Dendritic cell treated with granulocyte-macrophage colony-stimulating factor and Interleukin-4, amounts not matched to agents 40 ng/mL and 50 ng/mL, for 4 days (primary cell): ENCODE measurements at regions not wholly inside any gene's neighbourhood (a gene's known extent, or its start where the extent isn't known, plus 50 kb on each side); places are given as distances from the start of the nearest gene placed in this dataset.
"Not testable (repeated sequence)": the region's sequence is repeated elsewhere in the genome, so short reads cannot be mapped to it uniquely, and the experiment has no call there.

Source experiments
- H3K27ac Mint-ChIP-seq: one replicate; pipeline ENCODE4 v1.8.0; 2022; ENCODE audit warnings: mild to moderate bottlenecking, mixed read lengths
- H3K27me3 Mint-ChIP-seq: one replicate; pipeline ENCODE4 v1.8.0; 2022; ENCODE audit warnings: mild to moderate bottlenecking, mixed read lengths
- H3K36me3 Mint-ChIP-seq: one replicate; pipeline ENCODE4 v1.8.0; 2022; ENCODE audit warnings: low read depth, mixed read lengths
- H3K4me1 Mint-ChIP-seq: one replicate; pipeline ENCODE4 v1.8.0; 2022; ENCODE audit warnings: low read depth, mixed read lengths
- H3K4me3 Mint-ChIP-seq: one replicate; pipeline ENCODE4 v1.8.0; 2022; ENCODE audit warnings: mild to moderate bottlenecking, moderate library complexity, mixed read lengths
- H3K9me3 Mint-ChIP-seq: one replicate; pipeline ENCODE4 v1.8.0; 2022; ENCODE audit warnings: mixed read lengths
- intact Hi-C: fragments of 100-400 bp; cut with micrococcal nuclease; formaldehyde crosslinking; loops from one replicate; pipeline ENCODE4 v1.15.0; 2022

- Mint-ChIP-seq H3K4me3 (no peak overlapping the region), H3K36me3 (no peaks in the 10 kb centered on the region), H3K9me3 (peaks cover 14% of the 10 kb centered on the region), H3K27me3 (no peaks in the 10 kb centered on the region), H3K27ac (no peak overlapping the region), H3K4me1 (no peaks in the 10 kb centered on the region)
- intact Hi-C loops, result no loop called here
These were observed 579.8 kb upstream of the ST8SIA4 start for GRCh38 chr5:101482931-101483330.

DNA sequence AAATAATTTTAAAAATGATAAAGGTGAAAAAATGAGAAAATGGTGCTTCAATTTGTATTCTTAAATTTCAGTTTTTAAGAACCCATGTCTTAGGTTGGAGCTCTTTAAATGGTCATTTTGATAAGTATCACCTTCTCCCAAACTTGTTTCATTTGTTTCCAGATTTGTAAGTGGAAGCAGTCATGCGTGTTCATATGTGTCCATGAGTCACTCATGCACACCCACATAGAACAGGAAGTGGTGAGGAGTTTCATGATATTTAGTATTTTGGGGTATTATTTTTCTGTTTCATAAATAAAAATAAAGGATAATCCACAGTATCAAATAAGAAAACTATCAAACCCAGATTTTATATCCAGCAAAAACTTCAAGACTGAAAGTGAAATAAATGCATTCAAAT, 570.4 kb upstream of the ST8SIA4 start:
- intact Hi-C loops, result no loop called here
- Mint-ChIP-seq H3K27ac (no peak overlapping the region), H3K9me3 (no peaks in the 10 kb centered on the region), H3K4me3 (no peak overlapping the region), H3K27me3 (no peaks in the 10 kb centered on the region), H3K36me3 (no peaks in the 10 kb centered on the region), H3K4me1 (no peaks in the 10 kb centered on the region)

DNA sequence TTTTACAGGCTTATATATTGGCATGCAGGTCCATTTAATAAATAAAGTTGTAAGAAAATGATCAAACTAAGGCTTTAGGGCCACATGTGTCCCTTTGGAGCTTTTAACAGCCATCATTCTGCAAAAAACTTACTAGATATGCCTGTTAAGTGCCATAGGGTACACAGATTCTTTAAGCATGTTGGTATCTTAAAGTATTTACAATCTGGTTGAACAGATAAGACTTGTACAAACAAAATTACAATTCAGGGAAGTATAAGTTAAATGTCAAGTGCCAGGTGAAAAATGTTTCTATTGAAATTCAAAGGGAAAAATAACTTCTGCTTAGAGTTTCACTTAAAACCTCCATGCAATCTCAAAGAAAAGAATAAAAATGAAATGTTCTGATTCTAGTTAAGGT, 558.4 kb upstream of the ST8SIA4 start:
- Mint-ChIP-seq H3K36me3 (no peaks in the 10 kb centered on the region), H3K4me3 (no peak overlapping the region), H3K27me3 (no peaks in the 10 kb centered on the region), H3K27ac (no peak overlapping the region), H3K4me1 (no peaks in the 10 kb centered on the region), H3K9me3 (no peaks in the 10 kb centered on the region)
- intact Hi-C loops, result no loop called here

- intact Hi-C loops, result no loop called here
- no peaks in the 10 kb centered on the region for H3K36me3 Mint-ChIP-seq
- no peaks in the 10 kb centered on the region for H3K27me3 Mint-ChIP-seq
- no peaks in the 10 kb centered on the region for H3K9me3 Mint-ChIP-seq
- H3K27ac Mint-ChIP-seq, result no peak overlapping the region
- H3K4me3 Mint-ChIP-seq, result no peak overlapping the region
- no peaks in the 10 kb centered on the region for H3K4me1 Mint-ChIP-seq
These were observed 555.5 kb upstream of the ST8SIA4 start for GRCh38 chr5:101458587-101458986.

GRCh38 chr5:101455851-101456250, 552.8 kb upstream of the ST8SIA4 start:
- H3K9me3 Mint-ChIP-seq, result no peaks in the 10 kb centered on the region
- no peaks in the 10 kb centered on the region for H3K27me3 Mint-ChIP-seq
- H3K36me3 Mint-ChIP-seq, result no peaks in the 10 kb centered on the region
- no peak overlapping the region for H3K4me3 Mint-ChIP-seq
- H3K4me1 Mint-ChIP-seq, result no peaks in the 10 kb centered on the region
- H3K27ac Mint-ChIP-seq, result no peak overlapping the region
- intact Hi-C loops, result no loop called here

GRCh38 chr5:101455048-101455447, 552.0 kb upstream of the ST8SIA4 start:
- Mint-ChIP-seq H3K27me3 (no peaks in the 10 kb centered on the region), H3K9me3 (no peaks in the 10 kb centered on the region), H3K4me3 (no peak overlapping the region), H3K4me1 (no peaks in the 10 kb centered on the region), H3K36me3 (no peaks in the 10 kb centered on the region), H3K27ac (no peak overlapping the region)
- intact Hi-C loops, result no loop called here

DNA sequence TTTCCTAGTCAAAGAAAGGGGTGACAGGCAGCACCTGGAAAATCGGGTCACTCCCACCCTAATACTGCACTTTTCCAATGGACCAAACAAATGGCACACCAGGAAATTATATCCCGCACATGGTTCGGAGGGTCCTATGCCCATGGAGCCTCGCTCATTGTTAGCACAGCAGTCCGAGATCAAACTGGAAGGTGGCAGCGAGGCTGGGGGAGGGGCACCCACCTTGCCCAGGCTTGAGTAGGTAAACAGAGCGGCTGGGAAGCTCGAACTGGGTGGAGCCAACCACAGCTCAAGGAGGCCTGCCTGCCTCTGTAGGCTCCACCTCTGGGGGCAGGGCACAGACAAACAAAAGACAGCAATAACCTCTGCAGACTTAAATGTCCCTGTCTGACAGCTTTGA, 539.2 kb upstream of the ST8SIA4 start:
- H3K4me3 Mint-ChIP-seq, H3K27ac Mint-ChIP-seq, H3K27me3 Mint-ChIP-seq, H3K4me1 Mint-ChIP-seq, intact Hi-C loops, H3K36me3 Mint-ChIP-seq: not testable (repeated sequence)
- H3K9me3 Mint-ChIP-seq, result peaks cover 42% of the 10 kb centered on the region

DNA sequence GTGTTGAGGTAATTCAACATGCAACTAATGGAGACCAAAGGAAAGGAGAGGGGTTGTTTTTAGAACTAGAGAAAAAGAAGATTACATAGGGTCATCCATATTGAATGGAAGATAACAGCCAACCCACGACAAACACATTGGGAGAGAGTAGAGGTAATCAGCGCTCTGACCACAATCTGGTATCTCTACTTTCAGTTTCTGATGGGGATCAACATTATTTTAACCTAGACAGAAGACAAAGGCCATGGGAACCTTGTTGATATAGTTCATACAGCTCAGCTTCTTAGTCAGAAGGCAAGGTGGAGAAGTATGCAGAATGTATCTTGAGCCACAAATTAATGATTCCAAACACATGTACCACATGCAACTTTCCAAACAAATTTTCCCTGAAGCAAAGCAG, 537.1 kb upstream of the ST8SIA4 start:
- intact Hi-C loops, result no loop called here
- peaks cover 39% of the 10 kb centered on the region for H3K9me3 Mint-ChIP-seq
- no peaks in the 10 kb centered on the region for H3K36me3 Mint-ChIP-seq
- H3K27ac Mint-ChIP-seq, result no peak overlapping the region
- H3K4me3 Mint-ChIP-seq, result no peak overlapping the region
- H3K4me1 Mint-ChIP-seq, result no peaks in the 10 kb centered on the region
- H3K27me3 Mint-ChIP-seq, result no peaks in the 10 kb centered on the region

DNA sequence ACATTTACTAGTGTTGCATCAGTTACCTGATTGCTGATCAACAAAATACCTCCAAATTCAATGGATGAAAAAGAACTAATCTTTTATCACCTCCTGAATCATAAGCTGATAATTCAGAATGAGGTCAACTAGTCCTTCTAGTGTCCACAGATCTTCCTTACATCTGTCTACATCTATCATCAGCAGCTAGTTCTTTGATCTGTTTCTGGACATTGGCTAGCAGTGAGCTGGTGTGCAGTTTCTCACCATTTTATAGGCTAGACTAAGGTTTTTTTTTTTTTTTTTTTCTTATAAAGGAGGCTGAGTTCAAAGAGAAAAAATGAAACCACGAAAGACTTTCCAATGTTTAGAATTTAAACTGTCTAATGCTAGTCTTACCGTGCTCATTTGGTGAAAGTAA, 534.3 kb upstream of the ST8SIA4 start:
- no peaks in the 10 kb centered on the region for H3K4me1 Mint-ChIP-seq
- intact Hi-C loops, result no loop called here
- H3K4me3 Mint-ChIP-seq, result no peak overlapping the region
- no peak overlapping the region for H3K27ac Mint-ChIP-seq
- H3K36me3 Mint-ChIP-seq, result no peaks in the 10 kb centered on the region
- H3K27me3 Mint-ChIP-seq, result no peaks in the 10 kb centered on the region
- H3K9me3 Mint-ChIP-seq, result peaks cover 16% of the 10 kb centered on the region

- no peaks in the 10 kb centered on the region for H3K27me3 Mint-ChIP-seq
- no peaks in the 10 kb centered on the region for H3K36me3 Mint-ChIP-seq
- no peaks in the 10 kb centered on the region for H3K4me1 Mint-ChIP-seq
- H3K9me3 Mint-ChIP-seq, result peaks cover 10% of the 10 kb centered on the region
- no peak overlapping the region for H3K27ac Mint-ChIP-seq
- no peak overlapping the region for H3K4me3 Mint-ChIP-seq
- intact Hi-C loops, result no loop called here
These were observed 532.7 kb upstream of the ST8SIA4 start for GRCh38 chr5:101435768-101436167.

- H3K27me3 Mint-ChIP-seq, result no peaks in the 10 kb centered on the region
- intact Hi-C loops, result no loop called here
- H3K9me3 Mint-ChIP-seq, result peaks cover 8% of the 10 kb centered on the region
- no peak overlapping the region for H3K27ac Mint-ChIP-seq
- no peaks in the 10 kb centered on the region for H3K4me1 Mint-ChIP-seq
- H3K4me3 Mint-ChIP-seq, result no peak overlapping the region
- H3K36me3 Mint-ChIP-seq, result no peaks in the 10 kb centered on the region
These were observed 528.1 kb upstream of the ST8SIA4 start for GRCh38 chr5:101431201-101431600.

GRCh38 chr5:101430551-101430950, 527.5 kb upstream of the ST8SIA4 start:
- no peak overlapping the region for H3K27ac Mint-ChIP-seq
- H3K9me3 Mint-ChIP-seq, result peaks cover 8% of the 10 kb centered on the region
- intact Hi-C loops, result no loop called here
- no peak overlapping the region for H3K4me3 Mint-ChIP-seq
- H3K4me1 Mint-ChIP-seq, result no peaks in the 10 kb centered on the region
- no peaks in the 10 kb centered on the region for H3K27me3 Mint-ChIP-seq
- H3K36me3 Mint-ChIP-seq, result no peaks in the 10 kb centered on the region

DNA sequence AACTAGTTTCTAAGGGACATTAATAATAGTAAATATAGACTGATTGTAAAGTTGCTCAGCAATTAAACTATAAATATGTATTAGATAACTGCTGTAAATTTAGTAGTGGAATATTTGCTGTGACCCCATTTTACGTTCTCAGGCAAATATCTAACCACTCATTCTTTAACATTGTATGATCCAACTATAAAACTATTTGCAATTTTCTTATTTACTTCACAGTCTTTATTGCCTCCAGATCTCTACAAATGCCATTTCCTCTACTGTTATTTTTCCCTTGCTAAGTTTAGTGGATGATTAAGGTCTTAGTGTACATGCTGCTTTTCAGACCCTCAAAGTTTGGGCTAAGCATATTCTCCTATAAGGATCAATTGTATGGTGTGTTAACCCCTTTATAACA, 526.2 kb upstream of the ST8SIA4 start:
- intact Hi-C loops, result no loop called here
- H3K4me1 Mint-ChIP-seq, result no peaks in the 10 kb centered on the region
- H3K4me3 Mint-ChIP-seq, result no peak overlapping the region

GRCh38 chr5:101425339-101425859, 522.3 kb upstream of the ST8SIA4 start:
- Mint-ChIP-seq H3K4me3 (no peak overlapping the region), H3K27ac (no peak overlapping the region), H3K27me3 (no peaks in the 10 kb centered on the region), H3K4me1 (no peaks in the 10 kb centered on the region), H3K36me3 (no peaks in the 10 kb centered on the region), H3K9me3 (peaks cover 2% of the 10 kb centered on the region)
- intact Hi-C loops, result no loop called here

More for the DNA sequence above, 526.2 kb upstream of the ST8SIA4 start:
- H3K27ac Mint-ChIP-seq, result no peak overlapping the region
- H3K27me3 Mint-ChIP-seq, result no peaks in the 10 kb centered on the region
- H3K36me3 Mint-ChIP-seq, result no peaks in the 10 kb centered on the region
- H3K9me3 Mint-ChIP-seq, result peaks cover 8% of the 10 kb centered on the region

- no peaks in the 10 kb centered on the region for H3K36me3 Mint-ChIP-seq
- H3K27me3 Mint-ChIP-seq, result no peaks in the 10 kb centered on the region
- no peaks in the 10 kb centered on the region for H3K9me3 Mint-ChIP-seq
- no peaks in the 10 kb centered on the region for H3K4me1 Mint-ChIP-seq
- intact Hi-C loops, result no loop called here
- no peak overlapping the region for H3K4me3 Mint-ChIP-seq
- H3K27ac Mint-ChIP-seq, result no peak overlapping the region
These were observed 521.6 kb upstream of the ST8SIA4 start for GRCh38 chr5:101424530-101425175.
